ENCODE measurements at regions not wholly inside any gene's neighbourhood (a gene's known extent, or its start where the extent isn't known, plus 50 kb on each side); places are given as distances from the start of the nearest gene placed in this dataset.

- no peak for TF ChIP-seq CTCF (IDR thresholded peaks at IDR 0.05; ENCODE audit: low read length)
- TF ChIP-seq EZH2 (IDR thresholded peaks at IDR 0.05; ENCODE audit: borderline replicate concordance, low read length), result no peak
Measured at GRCh38 chr15:95113041-95113440, 881.7 kb downstream of the MCTP2 start.
